Hepatocyte (in vitro differentiated cells): ENCODE measurements at regions not wholly inside any gene's neighbourhood (a gene's known extent, or its start where the extent isn't known, plus 50 kb on each side); places are given as distances from the start of the nearest gene placed in this dataset.

Experiments
- DNase-seq: peaks from one replicate; pipeline ENCODE4 v3.0.0-alpha.2; 2016; ENCODE audit warnings: low spot score
- H2AFZ ChIP-seq: fragments of 200-600 bp; sonication (generic); 2 replicates; pipeline ENCODE4 v1.6.0; 2016; ENCODE audit warnings: antibody characterized with exemption, mild to moderate bottlenecking
- H3K27ac ChIP-seq: fragments of 200-600 bp; sonication (generic); 2 replicates; pipeline ENCODE4 v1.5.1; 2016; ENCODE audit warnings: mild to moderate bottlenecking
- H3K27me3 ChIP-seq: fragments of 200-600 bp; sonication (generic); 2 replicates; pipeline ENCODE4 v1.6.1; 2016
- H3K36me3 ChIP-seq: fragments of 200-600 bp; sonication (generic); replicated peaks from 2 replicates; pipeline ENCODE4 v1.5.1; 2016; ENCODE audit warnings: low read depth; ENCODE audit not compliant: insufficient read depth
- H3K4me1 ChIP-seq: fragments of 200-600 bp; sonication (generic); 2 replicates; pipeline ENCODE4 v1.5.1; 2016; ENCODE audit warnings: mild to moderate bottlenecking, moderate library complexity; ENCODE audit not compliant: insufficient read depth
- H3K4me2 ChIP-seq: fragments of 200-600 bp; sonication (generic); 2 replicates; pipeline ENCODE4 v1.6.0; 2016
- H3K4me3 ChIP-seq: fragments of 200-600 bp; sonication (generic); 2 replicates; pipeline ENCODE4 v1.5.1; 2016; ENCODE audit warnings: mild to moderate bottlenecking
- H3K79me2 ChIP-seq: fragments of 200-600 bp; sonication (generic); 2 replicates; pipeline ENCODE4 v1.6.0; 2017; ENCODE audit warnings: mild to moderate bottlenecking
- H3K9me2 ChIP-seq: fragments of 200-600 bp; sonication (generic); replicated peaks from 2 replicates; pipeline ENCODE4 v1.6.0; 2017; ENCODE audit warnings: mild to moderate bottlenecking; ENCODE audit not compliant: insufficient read depth
- H3K9me3 ChIP-seq: fragments of 200-600 bp; sonication (generic); 2 replicates; pipeline ENCODE4 v1.5.1; 2016; ENCODE audit warnings: low read depth, mild to moderate bottlenecking
- H4K20me1 ChIP-seq: fragments of 200-600 bp; sonication (generic); 2 replicates; pipeline ENCODE4 v1.6.0; 2016; ENCODE audit warnings: mild to moderate bottlenecking; ENCODE audit not compliant: insufficient read depth, poor library complexity, severe bottlenecking
- CTCF ChIP-seq: fragments of 200-600 bp; sonication (generic); IDR thresholded peaks from 2 replicates; pipeline ENCODE4 v1.5.1; 2016; ENCODE audit warnings: antibody characterized with exemption, mild to moderate bottlenecking; ENCODE audit not compliant: poor library complexity
- EZH2 ChIP-seq: fragments of 200-600 bp; sonication (generic); IDR thresholded peaks from 2 replicates; pipeline ENCODE4 v1.6.1; 2016; ENCODE audit warnings: antibody characterized with exemption, mild to moderate bottlenecking, borderline replicate concordance
- EZH2phosphoT487 ChIP-seq: fragments of 200-600 bp; sonication (generic); IDR thresholded peaks from one replicate; pipeline ENCODE4 v1.6.1; 2018; ENCODE audit warnings: antibody characterized with exemption, mild to moderate bottlenecking, low read depth, moderate library complexity; ENCODE audit not compliant: unreplicated experiment, severe bottlenecking
- WGBS: methylation state at CpG from one replicate; pipeline ENCODE4 v1.1.6; 2016; ENCODE audit warnings: low lambda C conversion rate; ENCODE audit errors: missing lambda C conversion rate; 5-methylcytosine and 5-hydroxymethylcytosine counted together

GRCh38 chr20:11833825-11834224 is 83.9 kb upstream of the BTBD3 start:
- Histone ChIP-seq H3K27ac (no peak overlapping the region), H4K20me1 (no peaks in the 10 kb centered on the region), H3K36me3 (no peaks in the 10 kb centered on the region), H3K9me2 (no peaks in the 10 kb centered on the region), H2AFZ (no peak overlapping the region), H3K4me1 (no peaks in the 10 kb centered on the region), H3K4me3 (no peak overlapping the region), H3K79me2 (no peaks in the 10 kb centered on the region), H3K9me3 (no peaks in the 10 kb centered on the region), H3K27me3 (no peaks in the 10 kb centered on the region), H3K4me2 (no peak overlapping the region)
- no peak for DNase-seq
- WGBS: 76% methylated on average over 2 of the region's 3 CpGs
- TF ChIP-seq EZH2phosphoT487 (no peak), CTCF (no peak), EZH2 (no peak)

- Histone ChIP-seq H3K27me3 (no peaks in the 10 kb centered on the region), H2AFZ (no peak overlapping the region), H3K36me3 (no peaks in the 10 kb centered on the region), H3K79me2 (no peaks in the 10 kb centered on the region), H3K4me3 (no peak overlapping the region), H3K27ac (no peak overlapping the region), H4K20me1 (no peaks in the 10 kb centered on the region), H3K9me2 (no peaks in the 10 kb centered on the region), H3K4me1 (no peaks in the 10 kb centered on the region), H3K4me2 (no peak overlapping the region), H3K9me3 (no peaks in the 10 kb centered on the region)
- 85% methylated on average over 4 of the region's 4 CpGs for WGBS
- DNase-seq: no peak
- no peak for TF ChIP-seq EZH2phosphoT487
- TF ChIP-seq CTCF: no peak
- TF ChIP-seq EZH2: no peak
Observed at GRCh38 chr20:11838076-11838636, 79.5 kb upstream of the BTBD3 start.

GRCh38 chr20:11841972-11842461 is 75.7 kb upstream of the BTBD3 start:
- Histone ChIP-seq H3K4me2 (no peak overlapping the region), H2AFZ (no peak overlapping the region), H3K27me3 (no peaks in the 10 kb centered on the region), H3K4me1 (no peaks in the 10 kb centered on the region), H3K9me2 (no peaks in the 10 kb centered on the region), H3K36me3 (no peaks in the 10 kb centered on the region), H3K79me2 (no peaks in the 10 kb centered on the region), H3K9me3 (no peaks in the 10 kb centered on the region), H3K27ac (no peak overlapping the region), H4K20me1 (no peaks in the 10 kb centered on the region), H3K4me3 (no peak overlapping the region)
- TF ChIP-seq EZH2 (no peak), EZH2phosphoT487 (no peak), CTCF (no peak)
- 93% methylated on average over 3 of the region's 3 CpGs for WGBS
- no peak for DNase-seq
